ENCODE measurements at regions not wholly inside any gene's neighbourhood (a gene's known extent, or its start where the extent isn't known, plus 50 kb on each side); places are given as distances from the start of the nearest gene placed in this dataset.

DNA sequence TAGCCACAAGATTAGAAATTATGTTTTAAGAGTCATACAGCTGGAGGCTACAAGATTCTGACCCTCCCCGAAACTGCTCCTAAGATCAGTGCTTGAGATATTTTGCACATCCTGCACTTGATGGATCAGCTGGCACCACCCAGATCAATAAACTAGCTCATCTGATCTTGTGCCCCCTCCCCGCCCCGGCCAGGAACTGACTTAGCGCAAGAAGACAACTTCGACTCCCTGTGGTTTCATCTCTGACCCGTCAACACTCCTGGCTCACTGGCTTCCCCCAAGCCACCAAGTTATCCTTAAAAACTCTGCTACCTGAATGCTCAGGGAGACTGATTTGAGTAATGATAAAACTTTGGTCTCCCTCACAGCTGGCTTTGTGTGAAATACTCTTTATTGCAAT, 73.5 kb upstream of the NPSR1 start:
- TF ChIP-seq EZH2 (IDR thresholded peaks at IDR 0.05; ENCODE audit: low read depth, unreplicated experiment), result no peak
- TF ChIP-seq, protein P1, sequence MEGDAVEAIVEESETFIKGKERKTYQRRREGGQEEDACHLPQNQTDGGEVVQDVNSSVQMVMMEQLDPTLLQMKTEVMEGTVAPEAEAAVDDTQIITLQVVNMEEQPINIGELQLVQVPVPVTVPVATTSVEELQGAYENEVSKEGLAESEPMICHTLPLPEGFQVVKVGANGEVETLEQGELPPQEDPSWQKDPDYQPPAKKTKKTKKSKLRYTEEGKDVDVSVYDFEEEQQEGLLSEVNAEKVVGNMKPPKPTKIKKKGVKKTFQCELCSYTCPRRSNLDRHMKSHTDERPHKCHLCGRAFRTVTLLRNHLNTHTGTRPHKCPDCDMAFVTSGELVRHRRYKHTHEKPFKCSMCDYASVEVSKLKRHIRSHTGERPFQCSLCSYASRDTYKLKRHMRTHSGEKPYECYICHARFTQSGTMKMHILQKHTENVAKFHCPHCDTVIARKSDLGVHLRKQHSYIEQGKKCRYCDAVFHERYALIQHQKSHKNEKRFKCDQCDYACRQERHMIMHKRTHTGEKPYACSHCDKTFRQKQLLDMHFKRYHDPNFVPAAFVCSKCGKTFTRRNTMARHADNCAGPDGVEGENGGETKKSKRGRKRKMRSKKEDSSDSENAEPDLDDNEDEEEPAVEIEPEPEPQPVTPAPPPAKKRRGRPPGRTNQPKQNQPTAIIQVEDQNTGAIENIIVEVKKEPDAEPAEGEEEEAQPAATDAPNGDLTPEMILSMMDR (conservative IDR thresholded peaks at IDR 0.05; ENCODE audit: low read depth in 2 of 2), result no peak

Data from GM23338 (cell line).